ENCODE measurements at regions not wholly inside any gene's neighbourhood (a gene's known extent, or its start where the extent isn't known, plus 50 kb on each side); places are given as distances from the start of the nearest gene placed in this dataset.

- H3K9me3 ChIP-seq, result no peaks in the 10 kb centered on the region
- no peaks in the 10 kb centered on the region for H3K27me3 ChIP-seq
- H3K27ac ChIP-seq, result no peak overlapping the region
- no peak for DNase-seq
- TF ChIP-seq POLR2A (IDR thresholded peaks at IDR 0.05), result no peak
- TF ChIP-seq CTCF (IDR thresholded peaks at IDR 0.05), result no peak
- no peak for TF ChIP-seq POLR2AphosphoS5 (IDR thresholded peaks at IDR 0.05)
- TF ChIP-seq EP300 (IDR thresholded peaks at IDR 0.05), result no peak
- WGBS, 2 donors, result 92 to 95% methylated on average over 5 of the region's 5 CpGs
- no peaks in the 10 kb centered on the region for H3K36me3 ChIP-seq
- H3K4me1 ChIP-seq, result no peaks in the 10 kb centered on the region
- H3K4me3 ChIP-seq, result no peak overlapping the region
- intact Hi-C loops (cut with DNase I), result no loop called here
These were observed 72.8 kb upstream of the GRB10 start for GRCh38 chr7:50855526-50855925.

GRCh38 chr7:50854831-50855230 lies 72.1 kb upstream of the GRB10 start:
- Histone ChIP-seq H3K4me1 (no peaks in the 10 kb centered on the region), H3K36me3 (no peaks in the 10 kb centered on the region), H3K27ac (no peak overlapping the region), H3K4me3 (no peak overlapping the region), H3K9me3 (no peaks in the 10 kb centered on the region), H3K27me3 (no peaks in the 10 kb centered on the region)
- TF ChIP-seq POLR2AphosphoS5 (IDR thresholded peaks at IDR 0.05) (no peak), CTCF (IDR thresholded peaks at IDR 0.05) (no peak), POLR2A (IDR thresholded peaks at IDR 0.05) (no peak), EP300 (IDR thresholded peaks at IDR 0.05) (no peak)
- WGBS, 2 donors, result 55 to 77% methylated on average over 3 of the region's 3 CpGs
- DNase-seq, result no peak
- intact Hi-C loops (cut with DNase I), result no loop called here

GRCh38 chr7:50854247-50854646 lies 71.6 kb upstream of the GRB10 start:
- Histone ChIP-seq H3K36me3 (no peaks in the 10 kb centered on the region), H3K4me3 (no peak overlapping the region), H3K27ac (no peak overlapping the region), H3K4me1 (no peaks in the 10 kb centered on the region), H3K9me3 (no peaks in the 10 kb centered on the region), H3K27me3 (no peaks in the 10 kb centered on the region)
- DNase-seq, result no peak
- TF ChIP-seq CTCF (IDR thresholded peaks at IDR 0.05) (no peak), POLR2A (IDR thresholded peaks at IDR 0.05) (no peak), EP300 (IDR thresholded peaks at IDR 0.05) (no peak), POLR2AphosphoS5 (IDR thresholded peaks at IDR 0.05) (no peak)
- WGBS, 2 donors, result 90 to 91% methylated on average over 6 of the region's 6 CpGs
- intact Hi-C loops (cut with DNase I), result no loop called here

- intact Hi-C loops (cut with DNase I), result no loop called here
- 83 to 92% methylated on average over 4 of the region's 4 CpGs for WGBS, 2 donors
- DNase-seq, result no peak
- Histone ChIP-seq H3K27ac (no peak overlapping the region), H3K36me3 (no peaks in the 10 kb centered on the region), H3K4me1 (no peaks in the 10 kb centered on the region), H3K9me3 (no peaks in the 10 kb centered on the region), H3K27me3 (no peaks in the 10 kb centered on the region), H3K4me3 (no peak overlapping the region)
- no peak for TF ChIP-seq EP300 (IDR thresholded peaks at IDR 0.05)
- TF ChIP-seq CTCF (IDR thresholded peaks at IDR 0.05), result no peak
- TF ChIP-seq POLR2AphosphoS5 (IDR thresholded peaks at IDR 0.05), result no peak
- TF ChIP-seq POLR2A (IDR thresholded peaks at IDR 0.05), result no peak
These were observed 70.6 kb upstream of the GRB10 start for GRCh38 chr7:50853311-50853710.

GRCh38 chr7:50852901-50853300 lies 70.2 kb upstream of the GRB10 start:
- H3K4me3 ChIP-seq, result no peak overlapping the region
- no peak for DNase-seq
- H3K4me1 ChIP-seq, result no peaks in the 10 kb centered on the region
- TF ChIP-seq EP300 (IDR thresholded peaks at IDR 0.05) (no peak), CTCF (IDR thresholded peaks at IDR 0.05) (no peak), POLR2AphosphoS5 (IDR thresholded peaks at IDR 0.05) (no peak), POLR2A (IDR thresholded peaks at IDR 0.05) (no peak)
- H3K36me3 ChIP-seq, result no peaks in the 10 kb centered on the region
- no peaks in the 10 kb centered on the region for H3K9me3 ChIP-seq
- no peaks in the 10 kb centered on the region for H3K27me3 ChIP-seq
- intact Hi-C loops (cut with DNase I), result no loop called here
- no peak overlapping the region for H3K27ac ChIP-seq

All from sigmoid colon (tissue), 6 donors.